Medulla oblongata (tissue), 1 donor: ENCODE measurements at regions not wholly inside any gene's neighbourhood (a gene's known extent, or its start where the extent isn't known, plus 50 kb on each side); places are given as distances from the start of the nearest gene placed in this dataset.

Experiments used
- DNase-seq: peaks from one replicate; pipeline ENCODE4 v3.0.0-alpha.2; 2015; ENCODE audit errors: extremely low spot score

DNA sequence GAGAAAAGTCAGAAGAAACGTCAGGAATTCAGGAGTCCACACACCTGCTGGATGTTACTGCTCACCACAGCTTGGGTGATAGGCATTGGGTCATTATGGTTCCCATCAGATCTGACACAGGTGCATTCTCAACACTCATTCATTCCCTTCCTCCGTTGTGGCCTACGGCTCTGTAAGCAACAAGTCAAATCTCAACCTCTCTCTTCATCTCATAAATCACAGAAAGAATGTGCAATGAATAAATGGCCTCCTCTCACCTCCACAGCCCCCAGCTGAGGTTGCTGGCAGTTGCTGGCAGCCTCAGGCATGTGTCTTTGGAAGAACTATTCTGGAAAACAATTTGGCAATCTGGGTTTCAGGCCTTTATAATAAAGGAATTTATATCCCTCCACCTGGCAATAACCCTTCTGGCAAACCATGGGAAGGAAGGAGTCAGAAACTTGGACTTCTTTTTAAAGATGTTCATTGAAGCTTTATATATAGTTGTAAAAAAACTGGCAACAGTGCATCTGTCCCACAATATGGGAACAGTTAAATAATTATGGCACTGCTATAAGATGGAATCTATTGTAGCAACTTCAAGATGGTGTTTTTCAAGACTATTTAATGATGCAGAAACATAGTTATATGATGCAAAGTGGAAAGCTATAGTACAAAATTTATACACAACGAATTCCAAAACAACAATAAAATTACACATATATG is 175.4 kb downstream of the ANAPC1 start:
- no peak for DNase-seq

DNA sequence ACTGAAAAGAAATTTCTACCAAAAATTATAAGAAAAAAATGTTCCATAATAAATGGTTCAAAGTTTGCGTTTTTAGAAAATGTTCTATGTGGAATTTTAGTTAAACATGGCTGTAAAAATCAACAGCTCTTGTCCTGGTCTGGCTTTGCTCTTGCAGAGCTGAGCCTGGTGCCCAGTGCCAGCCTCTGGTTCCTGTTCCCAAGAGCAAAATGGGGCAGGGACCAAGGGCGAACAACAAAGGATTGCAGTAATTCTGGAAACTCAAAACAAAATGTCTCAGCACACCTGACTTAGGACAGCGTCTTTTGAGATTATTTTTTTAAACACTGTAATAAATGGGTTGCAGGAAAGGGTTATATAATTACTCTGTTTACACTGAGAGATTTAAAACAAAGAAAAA is 174.7 kb downstream of the ANAPC1 start:
- DNase-seq, result no peak

GRCh38 chr2:111710085-111710484 is 173.9 kb downstream of the ANAPC1 start:
- no peak for DNase-seq

DNA sequence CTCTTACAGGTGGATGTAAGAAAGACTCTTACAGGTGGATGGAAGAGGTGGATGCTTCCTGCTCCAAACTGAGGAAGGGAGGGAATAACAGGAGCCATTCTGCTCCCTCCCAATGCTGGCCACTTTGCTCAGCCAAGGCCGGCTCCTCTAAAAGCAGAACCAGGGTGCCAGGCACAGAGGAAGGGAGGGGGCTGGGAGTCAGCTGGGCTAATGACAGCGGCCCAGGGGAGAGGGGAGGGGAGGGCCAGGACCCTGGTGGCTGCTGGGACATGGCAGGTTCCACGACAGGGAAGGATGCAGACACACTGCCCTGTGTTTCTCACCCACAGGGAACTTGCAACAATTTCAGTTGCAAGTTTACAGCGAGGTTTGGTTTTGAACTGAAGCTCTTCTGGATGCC is 173.4 kb downstream of the ANAPC1 start:
- DNase-seq, result no peak

- DNase-seq, result no peak
These were observed 172.7 kb downstream of the ANAPC1 start for GRCh38 chr2:111711270-111711669.

GRCh38 chr2:111712361-111712760 is 171.6 kb downstream of the ANAPC1 start:
- DNase-seq, result no peak

- no peak for DNase-seq
These were observed 171.0 kb downstream of the ANAPC1 start for GRCh38 chr2:111712940-111713515.

DNA sequence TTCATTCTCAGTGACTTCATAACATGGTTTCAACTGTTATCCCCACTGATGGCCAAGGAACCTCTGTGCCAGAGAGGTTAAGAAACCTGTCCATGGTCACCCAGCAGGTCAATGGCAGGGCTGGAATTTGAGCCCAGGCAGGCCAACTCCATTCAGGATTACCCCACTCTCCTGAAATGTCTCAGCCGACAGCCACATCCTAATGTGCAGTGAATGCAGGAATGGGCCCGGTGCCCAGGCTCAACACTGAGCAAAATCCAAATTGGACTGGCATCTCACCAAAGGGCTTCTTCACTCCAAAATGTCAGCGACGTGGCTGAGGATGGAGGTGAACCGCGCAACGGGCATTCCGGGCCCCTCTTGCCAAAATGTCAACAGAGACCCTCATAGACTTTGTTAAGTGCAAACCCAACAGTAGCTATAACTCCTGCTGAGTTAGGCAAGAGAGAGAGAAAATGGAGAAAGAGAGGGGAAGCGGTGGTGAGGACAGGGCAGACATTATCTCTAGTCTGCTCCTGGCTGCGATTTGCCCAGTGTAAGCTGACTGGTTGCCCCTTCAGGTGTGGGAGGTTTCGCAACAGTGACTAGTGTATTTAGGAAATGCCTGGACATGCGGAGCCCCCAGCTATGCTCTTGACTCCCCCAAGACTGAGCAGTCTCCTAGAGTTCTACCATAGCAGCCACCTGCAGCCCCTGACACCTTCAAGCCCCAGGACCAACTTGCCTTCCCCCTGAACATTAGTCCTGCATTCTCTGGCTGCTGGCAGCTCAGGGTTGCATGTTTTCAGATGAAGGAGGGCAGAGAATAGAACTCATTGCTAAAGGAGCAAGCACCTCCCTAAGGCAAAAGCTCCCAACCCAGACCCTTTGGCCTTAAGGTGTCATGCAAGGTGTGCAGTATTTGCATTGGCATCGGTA is 167.7 kb downstream of the ANAPC1 start:
- DNase-seq, result no peak

DNA sequence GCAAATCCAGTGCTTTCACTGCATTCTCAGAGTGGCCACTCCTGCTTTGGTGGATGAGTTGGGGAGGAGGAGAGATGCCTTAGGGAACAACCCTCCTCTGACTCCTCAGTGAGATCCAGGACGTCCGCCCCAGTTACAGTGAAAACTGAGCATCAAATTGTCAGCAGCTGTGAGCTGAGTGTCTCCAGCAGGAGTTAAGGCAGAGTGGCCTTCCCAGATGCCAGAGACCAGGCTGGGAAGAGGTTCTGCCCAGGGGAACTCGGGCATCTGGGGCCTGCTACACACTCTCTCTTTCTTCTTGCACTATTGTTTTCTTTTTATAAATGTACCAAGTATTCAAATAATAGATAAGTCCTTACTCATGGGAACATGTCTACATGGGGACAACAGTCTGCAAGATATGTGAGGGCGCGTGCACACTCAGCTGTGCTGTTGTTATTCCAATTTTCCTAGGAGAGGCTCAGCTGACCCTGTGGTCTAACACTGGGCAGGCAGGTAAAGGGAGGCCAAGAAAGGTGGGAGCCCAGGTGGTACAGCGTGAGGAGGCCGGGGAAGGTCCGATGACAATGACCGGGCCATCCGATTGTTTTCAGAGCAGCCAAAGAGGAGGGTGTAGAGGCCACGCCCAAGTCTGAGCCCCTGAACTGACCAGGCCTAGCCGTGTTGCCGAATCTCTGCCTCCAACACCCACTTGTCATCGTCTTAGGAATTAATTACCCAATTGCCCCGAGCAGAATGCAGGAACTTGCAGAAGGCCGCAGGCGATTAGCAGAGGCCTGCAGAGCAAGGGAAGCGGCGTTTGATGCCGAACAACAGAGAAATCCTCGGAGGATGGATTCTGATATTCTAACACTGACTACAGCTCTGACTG is 166.9 kb downstream of the ANAPC1 start:
- no peak for DNase-seq
